ENCODE measurements at regions not wholly inside any gene's neighbourhood (a gene's known extent, or its start where the extent isn't known, plus 50 kb on each side); places are given as distances from the start of the nearest gene placed in this dataset.
A peak's percentile ranks its signal among the peaks of the same experiment; 100 is the strongest.

DNA sequence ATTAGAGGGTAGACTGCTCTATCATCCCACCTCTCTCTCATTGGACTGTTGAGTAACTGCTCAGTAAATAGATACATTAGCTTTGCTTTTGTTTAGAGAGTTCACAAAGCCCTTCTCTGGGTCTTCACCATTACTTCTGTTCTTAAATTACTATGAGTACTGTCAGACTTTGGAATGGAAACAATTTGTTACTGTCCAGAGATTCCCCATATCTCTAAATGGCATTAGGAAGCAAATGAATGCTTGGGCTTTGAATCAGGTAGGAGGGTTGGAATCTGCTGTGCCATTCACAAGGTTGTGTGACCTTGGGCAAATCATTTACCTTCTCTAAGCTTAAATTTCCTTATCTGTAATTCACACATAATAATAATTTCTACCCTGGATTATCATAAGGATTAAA, 541.0 kb upstream of the FZD8 start:
- no peak for TF ChIP-seq EP300 (IDR thresholded peaks at IDR 0.05)
- TF ChIP-seq, protein P1, sequence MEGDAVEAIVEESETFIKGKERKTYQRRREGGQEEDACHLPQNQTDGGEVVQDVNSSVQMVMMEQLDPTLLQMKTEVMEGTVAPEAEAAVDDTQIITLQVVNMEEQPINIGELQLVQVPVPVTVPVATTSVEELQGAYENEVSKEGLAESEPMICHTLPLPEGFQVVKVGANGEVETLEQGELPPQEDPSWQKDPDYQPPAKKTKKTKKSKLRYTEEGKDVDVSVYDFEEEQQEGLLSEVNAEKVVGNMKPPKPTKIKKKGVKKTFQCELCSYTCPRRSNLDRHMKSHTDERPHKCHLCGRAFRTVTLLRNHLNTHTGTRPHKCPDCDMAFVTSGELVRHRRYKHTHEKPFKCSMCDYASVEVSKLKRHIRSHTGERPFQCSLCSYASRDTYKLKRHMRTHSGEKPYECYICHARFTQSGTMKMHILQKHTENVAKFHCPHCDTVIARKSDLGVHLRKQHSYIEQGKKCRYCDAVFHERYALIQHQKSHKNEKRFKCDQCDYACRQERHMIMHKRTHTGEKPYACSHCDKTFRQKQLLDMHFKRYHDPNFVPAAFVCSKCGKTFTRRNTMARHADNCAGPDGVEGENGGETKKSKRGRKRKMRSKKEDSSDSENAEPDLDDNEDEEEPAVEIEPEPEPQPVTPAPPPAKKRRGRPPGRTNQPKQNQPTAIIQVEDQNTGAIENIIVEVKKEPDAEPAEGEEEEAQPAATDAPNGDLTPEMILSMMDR (IDR thresholded peaks at IDR 0.05) = no peak
- no peak for TF ChIP-seq POLR2AphosphoS5 (IDR thresholded peaks at IDR 0.05)
- no peak for TF ChIP-seq POLR2A (IDR thresholded peaks at IDR 0.05)

DNA sequence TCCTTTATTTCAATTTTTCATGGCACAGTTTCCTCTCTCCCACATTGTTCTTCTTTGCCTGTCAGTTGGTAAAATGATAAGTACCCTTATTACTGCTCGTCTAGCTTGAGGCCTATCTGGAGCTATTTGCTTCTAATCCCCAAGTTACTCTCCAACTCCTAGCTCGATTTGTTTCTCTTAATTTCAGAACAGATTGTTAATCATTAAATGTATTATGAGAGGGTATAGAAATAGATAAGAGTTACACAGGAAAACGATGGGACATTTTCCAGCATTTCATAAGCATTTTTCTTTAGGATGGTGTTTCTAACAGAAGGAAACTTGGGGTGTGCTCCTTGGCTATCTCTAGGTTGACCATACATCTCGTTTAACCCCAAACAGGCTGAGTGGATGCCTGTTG, 540.5 kb upstream of the FZD8 start:
- TF ChIP-seq POLR2AphosphoS5 (IDR thresholded peaks at IDR 0.05) = no peak
- TF ChIP-seq POLR2A (IDR thresholded peaks at IDR 0.05) = no peak
- TF ChIP-seq, protein P1 (IDR thresholded peaks at IDR 0.05) = no peak
- no peak for TF ChIP-seq EP300 (IDR thresholded peaks at IDR 0.05)
- 59 to 61% methylated on average over 4 of the region's 4 CpGs for WGBS, 2 donors
- H3K27me3 ChIP-seq = no peaks in the 10 kb centered on the region
- ATAC-seq (ENCODE audit: low FRiP score in 2 of 2) (no peak), DNase-seq (no peak)
- no peaks in the 10 kb centered on the region for H3K9me3 ChIP-seq
- H3K4me1 ChIP-seq = peaks cover 0 to 5% (median under 1%) of the 10 kb centered on the region in 4 donors
- H3K4me3 ChIP-seq = no peak overlapping the region
- H3K27ac ChIP-seq = no peak overlapping the region
- no peaks in the 10 kb centered on the region for H3K36me3 ChIP-seq

More for the DNA sequence above, 541.0 kb upstream of the FZD8 start:
- ATAC-seq (ENCODE audit: low FRiP score in 2 of 2) (no peak), DNase-seq (no peak)
- no peak overlapping the region for H3K27ac ChIP-seq
- peaks cover 0 to 5% (median 2%) of the 10 kb centered on the region in 4 donors for H3K4me1 ChIP-seq
- no peaks in the 10 kb centered on the region for H3K9me3 ChIP-seq
- no peak overlapping the region for H3K4me3 ChIP-seq
- H3K36me3 ChIP-seq = no peaks in the 10 kb centered on the region
- H3K27me3 ChIP-seq = no peaks in the 10 kb centered on the region

DNA sequence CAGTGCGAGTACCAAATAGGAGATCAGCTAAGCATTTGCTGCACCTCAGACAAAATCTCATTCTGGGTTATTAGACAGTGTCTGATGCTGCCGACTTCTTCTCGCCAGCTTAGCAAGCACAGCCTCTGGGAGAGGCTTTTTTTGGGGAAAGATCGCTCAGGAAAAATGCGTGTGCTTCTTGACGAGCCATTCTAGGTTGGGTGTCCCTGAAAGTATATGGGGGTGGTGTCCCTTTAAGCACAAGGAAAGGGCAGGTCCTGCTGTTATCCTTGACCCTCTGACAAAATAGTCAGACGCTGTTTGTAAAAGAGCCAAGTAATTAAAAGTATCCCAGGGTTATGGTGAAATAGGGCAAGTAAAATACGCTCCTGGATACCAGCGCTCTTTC, 540.1 kb upstream of the FZD8 start:
- DNase-seq (no peak), ATAC-seq (ENCODE audit: low FRiP score in 2 of 2) (peak in 1 of 2 donors; percentile 72)
- H3K4me1 ChIP-seq = peaks cover 0 to 5% (median 0%) of the 10 kb centered on the region in 4 donors
- no peak for TF ChIP-seq EP300 (IDR thresholded peaks at IDR 0.05)
- no peak for TF ChIP-seq POLR2A (IDR thresholded peaks at IDR 0.05)
- no peaks in the 10 kb centered on the region for H3K27me3 ChIP-seq
- H3K36me3 ChIP-seq = no peaks in the 10 kb centered on the region
- WGBS, 2 donors = 73 to 75% methylated on average over 9 of the region's 9 CpGs
- H3K4me3 ChIP-seq = no peak overlapping the region
- H3K9me3 ChIP-seq = no peaks in the 10 kb centered on the region
- no peak overlapping the region for H3K27ac ChIP-seq

DNA sequence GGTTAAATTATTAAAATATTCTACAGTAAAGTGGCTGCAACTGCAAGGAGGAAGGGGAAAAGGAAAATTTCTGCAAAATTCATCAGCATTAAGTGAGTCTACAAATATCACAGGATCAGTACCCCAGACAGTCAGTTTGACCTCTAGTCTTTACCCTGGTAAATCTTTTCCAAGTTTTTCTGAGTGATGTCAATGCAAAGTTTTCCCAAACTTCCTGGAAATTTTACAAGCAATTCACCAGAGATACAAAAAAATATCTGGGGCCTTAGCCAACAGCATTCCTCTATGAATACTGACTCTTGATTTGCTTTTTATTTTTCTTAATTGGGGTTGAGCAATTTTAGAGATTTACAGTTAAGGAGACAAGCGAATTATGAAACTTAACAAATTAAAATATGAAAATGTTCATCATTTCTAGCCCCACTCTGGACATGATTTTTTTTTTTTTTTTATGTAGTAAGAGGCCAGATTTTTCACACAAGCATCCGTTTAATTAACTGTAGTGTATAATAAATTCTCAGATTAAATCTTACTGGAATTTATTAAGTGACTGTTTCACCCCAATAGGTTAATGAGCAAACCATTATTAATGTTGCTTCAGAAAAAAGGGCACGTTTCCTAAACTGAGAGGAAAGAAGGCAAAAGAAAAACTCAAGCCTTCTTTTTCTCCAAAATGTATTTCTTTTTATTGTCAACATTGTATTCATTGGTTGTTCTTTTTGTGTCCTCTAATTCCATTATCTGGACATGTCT, 539.5 kb upstream of the FZD8 start:
- Histone ChIP-seq H3K4me1 (peaks cover 0 to 5% (median 0%) of the 10 kb centered on the region in 4 donors), H3K9me3 (no peaks in the 10 kb centered on the region), H3K27ac (no peak overlapping the region), H3K36me3 (no peaks in the 10 kb centered on the region), H3K27me3 (no peaks in the 10 kb centered on the region), H3K4me3 (no peak overlapping the region)
- ATAC-seq (ENCODE audit: low FRiP score in 2 of 2) (peak in 1 of 2 donors; percentile 64), DNase-seq (no peak)
- TF ChIP-seq POLR2AphosphoS5 (IDR thresholded peaks at IDR 0.05) (no peak), EP300 (IDR thresholded peaks at IDR 0.05) (no peak), POLR2A (IDR thresholded peaks at IDR 0.05) (no peak)
- TF ChIP-seq, protein P1 (IDR thresholded peaks at IDR 0.05) = no peak
- WGBS, 2 donors = 63 to 71% methylated on average over 3 of the region's 3 CpGs

DNA sequence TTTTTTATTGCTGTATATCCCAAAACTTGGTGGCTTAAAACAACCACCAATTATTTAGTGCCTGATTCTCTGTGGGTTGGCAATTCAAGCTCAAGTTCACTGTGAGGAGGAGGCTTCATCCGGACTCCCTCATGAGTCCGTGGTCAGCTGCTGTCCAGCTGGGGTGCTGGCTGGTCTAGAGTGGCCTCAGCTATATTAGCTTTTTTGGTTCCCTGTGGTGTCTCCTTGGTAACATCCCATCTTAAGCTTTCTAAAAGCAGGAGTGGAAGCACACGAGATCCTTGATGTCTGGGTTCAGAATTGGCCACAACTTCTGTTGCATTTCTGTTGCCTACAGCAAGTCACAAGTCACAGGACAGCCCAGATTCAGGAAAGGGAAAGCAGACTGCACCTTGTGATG, 536.5 kb upstream of the FZD8 start:
- Histone ChIP-seq H3K4me1 (peaks cover 0 to 5% (median 1%) of the 10 kb centered on the region in 4 donors), H3K9me3 (no peaks in the 10 kb centered on the region), H3K36me3 (no peaks in the 10 kb centered on the region), H3K27ac (no peak overlapping the region), H3K27me3 (no peaks in the 10 kb centered on the region), H3K4me3 (no peak overlapping the region)
- 74 to 80% methylated on average over 3 of the region's 3 CpGs for WGBS, 2 donors
- no peak for TF ChIP-seq EP300 (IDR thresholded peaks at IDR 0.05)
- no peak for TF ChIP-seq POLR2A (IDR thresholded peaks at IDR 0.05)
- TF ChIP-seq, protein P1 (IDR thresholded peaks at IDR 0.05) = no peak
- no peak for TF ChIP-seq POLR2AphosphoS5 (IDR thresholded peaks at IDR 0.05)
- ATAC-seq (ENCODE audit: low FRiP score in 2 of 2) = no peak
- no peak for DNase-seq

Data from upper lobe of left lung (tissue), 6 donors.